PC-3 (cell line): ENCODE measurements at regions not wholly inside any gene's neighbourhood (a gene's known extent, or its start where the extent isn't known, plus 50 kb on each side); places are given as distances from the start of the nearest gene placed in this dataset.

ENCODE experiments used
- EZH2phosphoT487 ChIP-seq: fragments of 300-600 bp; sonication (generic); IDR thresholded peaks from 2 replicates; pipeline ENCODE4 v1.6.1; 2018; ENCODE audit warnings: mild to moderate bottlenecking, antibody characterized with exemption, low read length, borderline replicate concordance
- TF ChIP-seq, protein P1 (sequence below): fragments of 300-600 bp; sonication (generic); conservative IDR thresholded peaks from 2 replicates; pipeline ENCODE4 v1.5.1; 2017; ENCODE audit warnings: antibody characterized with exemption, low read depth, mild to moderate bottlenecking, low read length

- TF ChIP-seq, protein P1, sequence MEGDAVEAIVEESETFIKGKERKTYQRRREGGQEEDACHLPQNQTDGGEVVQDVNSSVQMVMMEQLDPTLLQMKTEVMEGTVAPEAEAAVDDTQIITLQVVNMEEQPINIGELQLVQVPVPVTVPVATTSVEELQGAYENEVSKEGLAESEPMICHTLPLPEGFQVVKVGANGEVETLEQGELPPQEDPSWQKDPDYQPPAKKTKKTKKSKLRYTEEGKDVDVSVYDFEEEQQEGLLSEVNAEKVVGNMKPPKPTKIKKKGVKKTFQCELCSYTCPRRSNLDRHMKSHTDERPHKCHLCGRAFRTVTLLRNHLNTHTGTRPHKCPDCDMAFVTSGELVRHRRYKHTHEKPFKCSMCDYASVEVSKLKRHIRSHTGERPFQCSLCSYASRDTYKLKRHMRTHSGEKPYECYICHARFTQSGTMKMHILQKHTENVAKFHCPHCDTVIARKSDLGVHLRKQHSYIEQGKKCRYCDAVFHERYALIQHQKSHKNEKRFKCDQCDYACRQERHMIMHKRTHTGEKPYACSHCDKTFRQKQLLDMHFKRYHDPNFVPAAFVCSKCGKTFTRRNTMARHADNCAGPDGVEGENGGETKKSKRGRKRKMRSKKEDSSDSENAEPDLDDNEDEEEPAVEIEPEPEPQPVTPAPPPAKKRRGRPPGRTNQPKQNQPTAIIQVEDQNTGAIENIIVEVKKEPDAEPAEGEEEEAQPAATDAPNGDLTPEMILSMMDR = no peak
- no peak for TF ChIP-seq EZH2phosphoT487
Measured at GRCh38 chr5:108637134-108637533, 110.6 kb upstream of the FER start.
